Endothelial cell (in vitro differentiated cells): ENCODE measurements at regions not wholly inside any gene's neighbourhood (a gene's known extent, or its start where the extent isn't known, plus 50 kb on each side); places are given as distances from the start of the nearest gene placed in this dataset.

Experiments
- DNase-seq: peaks from one replicate; pipeline ENCODE4 v3.0.0; 2021; ENCODE audit warnings: low spot score
- H3K27ac Mint-ChIP-seq: one replicate; pipeline ENCODE4 v1.8.0; 2021; ENCODE audit warnings: mixed read lengths, inconsistent platforms; ENCODE audit not compliant: unreplicated experiment
- H3K27me3 Mint-ChIP-seq: one replicate; pipeline ENCODE4 v1.8.0; 2021; ENCODE audit warnings: mild to moderate bottlenecking, moderate library complexity, mixed read lengths, inconsistent platforms; ENCODE audit not compliant: unreplicated experiment
- H3K36me3 Mint-ChIP-seq: one replicate; pipeline ENCODE4 v1.8.0; 2021; ENCODE audit warnings: mild to moderate bottlenecking, low read depth, mixed read lengths, inconsistent platforms; ENCODE audit not compliant: unreplicated experiment
- H3K4me1 Mint-ChIP-seq: one replicate; pipeline ENCODE4 v1.8.0; 2021; ENCODE audit warnings: mild to moderate bottlenecking, mixed read lengths, inconsistent platforms; ENCODE audit not compliant: unreplicated experiment
- H3K4me3 Mint-ChIP-seq: one replicate; pipeline ENCODE4 v1.8.0; 2021; ENCODE audit warnings: mild to moderate bottlenecking, mixed read lengths, inconsistent platforms; ENCODE audit not compliant: unreplicated experiment
- H3K9me3 Mint-ChIP-seq: one replicate; pipeline ENCODE4 v1.8.0; 2021; ENCODE audit warnings: mixed read lengths, inconsistent platforms; ENCODE audit not compliant: unreplicated experiment
- TF ChIP-seq, protein P1 (sequence below): fragments of 200-600 bp; sonication (generic); IDR thresholded peaks from one replicate; pipeline ENCODE4 v1.5.0; 2021; ENCODE audit warnings: antibody characterized with exemption; ENCODE audit not compliant: unreplicated experiment

DNA sequence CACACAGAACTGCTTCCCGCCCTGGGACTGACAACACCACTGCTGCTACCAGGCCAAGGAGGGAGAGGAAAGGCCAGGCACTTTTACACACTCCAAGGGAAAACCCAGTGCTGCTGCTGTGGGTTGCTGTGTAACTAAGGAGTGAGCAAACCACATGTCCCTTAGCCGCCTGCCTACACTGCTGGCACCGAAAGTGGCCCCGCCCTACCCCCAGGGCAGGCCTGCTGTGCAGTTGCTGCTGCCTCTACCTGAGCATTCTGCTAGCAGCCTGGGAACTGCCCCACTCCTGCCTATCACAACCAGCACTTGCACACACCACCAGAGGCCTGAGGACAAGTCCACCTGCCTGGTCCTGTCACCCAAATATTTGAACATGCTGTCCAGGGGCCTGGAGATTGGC, 740.9 kb downstream of the DTWD2 start:
- Mint-ChIP-seq H3K4me3 (no peak overlapping the region), H3K27ac (no peak overlapping the region), H3K9me3 (no peaks in the 10 kb centered on the region), H3K4me1 (no peaks in the 10 kb centered on the region), H3K36me3 (no peaks in the 10 kb centered on the region), H3K27me3 (no peaks in the 10 kb centered on the region)
- TF ChIP-seq, protein P1, sequence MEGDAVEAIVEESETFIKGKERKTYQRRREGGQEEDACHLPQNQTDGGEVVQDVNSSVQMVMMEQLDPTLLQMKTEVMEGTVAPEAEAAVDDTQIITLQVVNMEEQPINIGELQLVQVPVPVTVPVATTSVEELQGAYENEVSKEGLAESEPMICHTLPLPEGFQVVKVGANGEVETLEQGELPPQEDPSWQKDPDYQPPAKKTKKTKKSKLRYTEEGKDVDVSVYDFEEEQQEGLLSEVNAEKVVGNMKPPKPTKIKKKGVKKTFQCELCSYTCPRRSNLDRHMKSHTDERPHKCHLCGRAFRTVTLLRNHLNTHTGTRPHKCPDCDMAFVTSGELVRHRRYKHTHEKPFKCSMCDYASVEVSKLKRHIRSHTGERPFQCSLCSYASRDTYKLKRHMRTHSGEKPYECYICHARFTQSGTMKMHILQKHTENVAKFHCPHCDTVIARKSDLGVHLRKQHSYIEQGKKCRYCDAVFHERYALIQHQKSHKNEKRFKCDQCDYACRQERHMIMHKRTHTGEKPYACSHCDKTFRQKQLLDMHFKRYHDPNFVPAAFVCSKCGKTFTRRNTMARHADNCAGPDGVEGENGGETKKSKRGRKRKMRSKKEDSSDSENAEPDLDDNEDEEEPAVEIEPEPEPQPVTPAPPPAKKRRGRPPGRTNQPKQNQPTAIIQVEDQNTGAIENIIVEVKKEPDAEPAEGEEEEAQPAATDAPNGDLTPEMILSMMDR, result no peak
- no peak for DNase-seq

DNA sequence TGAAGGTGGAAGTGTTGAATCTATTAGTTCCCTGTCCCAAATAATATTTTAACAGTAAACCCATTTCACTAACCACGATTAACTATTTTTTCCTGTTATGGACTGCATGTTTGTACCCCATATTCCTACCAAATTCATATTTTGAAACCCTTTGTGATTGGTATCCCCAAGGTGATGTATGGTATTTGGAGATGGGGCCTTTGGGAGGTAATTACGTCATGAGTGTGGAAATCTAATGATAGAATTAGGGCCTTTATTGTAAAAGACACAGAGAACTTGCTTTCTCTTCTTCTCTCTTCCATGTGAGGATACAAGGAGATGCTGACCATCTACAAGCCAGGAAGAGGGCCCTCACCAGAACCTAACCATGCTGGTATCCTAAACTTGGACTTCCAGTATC, 744.7 kb downstream of the DTWD2 start:
- no peaks in the 10 kb centered on the region for H3K9me3 Mint-ChIP-seq
- no peaks in the 10 kb centered on the region for H3K36me3 Mint-ChIP-seq
- no peaks in the 10 kb centered on the region for H3K4me1 Mint-ChIP-seq
- H3K27ac Mint-ChIP-seq, result no peak overlapping the region
- no peak for DNase-seq
- no peaks in the 10 kb centered on the region for H3K27me3 Mint-ChIP-seq
- H3K4me3 Mint-ChIP-seq, result no peak overlapping the region
- TF ChIP-seq, protein P1, result no peak

DNA sequence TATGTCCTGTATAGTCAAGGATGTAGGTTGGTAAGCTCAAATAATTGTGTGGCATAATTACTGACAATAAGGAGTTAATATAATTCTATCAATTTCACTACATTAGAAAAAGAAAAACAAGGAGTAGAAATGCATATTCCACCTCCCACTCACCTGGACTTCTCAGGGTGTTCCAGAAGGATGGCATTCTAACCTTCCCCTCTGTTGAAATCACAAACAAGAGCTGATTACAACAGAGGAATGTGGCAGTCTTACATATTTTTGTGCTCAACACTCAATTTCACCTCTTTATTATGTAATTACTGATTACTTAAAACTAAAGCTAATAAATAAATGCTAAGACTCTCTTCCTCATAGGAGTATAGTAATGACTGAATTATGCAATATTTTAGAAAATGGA, 745.3 kb downstream of the DTWD2 start:
- Mint-ChIP-seq H3K9me3 (no peaks in the 10 kb centered on the region), H3K4me3 (no peak overlapping the region), H3K27me3 (no peaks in the 10 kb centered on the region), H3K4me1 (no peaks in the 10 kb centered on the region), H3K36me3 (no peaks in the 10 kb centered on the region), H3K27ac (no peak overlapping the region)
- TF ChIP-seq, protein P1, result no peak
- DNase-seq, result no peak

DNA sequence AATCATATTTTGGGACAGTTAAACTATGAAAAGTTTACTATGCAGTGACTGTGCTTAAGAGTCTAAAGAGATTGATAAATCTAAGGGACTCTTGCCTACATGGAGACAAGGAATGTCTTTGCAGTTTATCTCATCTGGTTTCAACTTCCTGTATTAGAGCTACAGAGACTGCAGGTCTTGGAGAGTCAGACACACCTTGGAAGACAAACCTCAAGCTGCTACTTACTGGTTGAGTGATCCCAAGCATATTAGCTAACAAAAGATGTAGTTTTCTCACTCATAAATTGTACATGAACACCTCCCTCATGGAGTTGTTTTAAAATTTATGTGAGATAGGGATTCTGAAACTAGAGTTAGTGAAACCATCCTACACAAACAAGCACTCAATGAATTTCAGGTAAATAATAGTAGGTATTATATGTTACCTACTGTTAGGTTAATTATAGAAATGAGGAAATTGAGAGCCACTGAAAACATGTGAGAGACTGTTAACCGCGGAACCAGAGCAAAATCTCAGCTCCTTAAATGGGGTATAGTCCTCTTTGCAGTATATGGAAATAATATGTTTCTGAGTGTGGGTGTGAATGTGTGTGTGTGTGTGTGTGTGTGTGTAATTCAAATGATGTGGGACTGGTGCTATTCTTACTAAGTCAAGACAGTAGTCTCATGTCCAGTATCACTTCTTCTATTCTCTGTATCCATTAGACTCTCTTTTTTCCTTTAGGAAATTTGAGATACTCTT, 752.1 kb downstream of the DTWD2 start:
- peaks cover 2% of the 10 kb centered on the region for H3K27me3 Mint-ChIP-seq
- no peak for DNase-seq
- H3K36me3 Mint-ChIP-seq, result no peaks in the 10 kb centered on the region
- H3K4me1 Mint-ChIP-seq, result peaks cover 19% of the 10 kb centered on the region
- TF ChIP-seq, protein P1, result no peak
- H3K4me3 Mint-ChIP-seq, result no peak overlapping the region
- no peaks in the 10 kb centered on the region for H3K9me3 Mint-ChIP-seq
- H3K27ac Mint-ChIP-seq, result no peak overlapping the region

DNA sequence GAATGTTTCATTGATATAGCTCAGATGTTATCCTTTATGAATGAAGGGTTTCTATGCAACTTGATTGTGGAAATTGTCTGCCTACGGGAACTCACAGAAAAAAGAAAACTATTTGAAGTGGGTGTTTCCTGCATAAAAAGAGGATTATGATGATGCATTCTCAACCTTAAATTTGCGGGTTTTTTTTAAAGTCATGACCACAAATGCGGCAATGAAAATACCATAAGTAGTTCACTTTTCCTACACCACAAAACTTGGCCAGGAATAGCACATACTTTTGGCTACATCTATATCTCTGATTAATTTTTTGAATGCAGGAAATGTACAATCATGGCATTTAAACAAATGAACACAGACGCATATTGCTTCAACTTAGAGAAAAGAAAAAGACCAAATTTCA, 754.7 kb downstream of the DTWD2 start:
- Mint-ChIP-seq H3K4me1 (peaks cover 33% of the 10 kb centered on the region), H3K4me3 (no peak overlapping the region), H3K27ac (no peak overlapping the region), H3K9me3 (no peaks in the 10 kb centered on the region), H3K36me3 (no peaks in the 10 kb centered on the region), H3K27me3 (peaks cover 2% of the 10 kb centered on the region)
- DNase-seq, result no peak
- TF ChIP-seq, protein P1, result no peak
